ENCODE measurements at regions not wholly inside any gene's neighbourhood (a gene's known extent, or its start where the extent isn't known, plus 50 kb on each side); places are given as distances from the start of the nearest gene placed in this dataset.
"Not testable (repeated sequence)": the region's sequence is repeated elsewhere in the genome, so short reads cannot be mapped to it uniquely, and the experiment has no call there.

GRCh38 chr3:32632533-32633265, 52.3 kb upstream of the CNOT10 start:
- DNase-seq = no peak

- DNase-seq = no peak
Measured at GRCh38 chr3:32630266-32630665, 54.7 kb upstream of the CNOT10 start.

- no peak for DNase-seq
Measured at GRCh38 chr3:32626631-32627030, 56.0 kb upstream of the DYNC1LI1 start.

- not testable (repeated sequence) for DNase-seq
Measured at GRCh38 chr3:32625543-32626176, 55.0 kb upstream of the DYNC1LI1 start.

GRCh38 chr3:32623532-32623931, 52.9 kb upstream of the DYNC1LI1 start:
- DNase-seq = no peak

DNA sequence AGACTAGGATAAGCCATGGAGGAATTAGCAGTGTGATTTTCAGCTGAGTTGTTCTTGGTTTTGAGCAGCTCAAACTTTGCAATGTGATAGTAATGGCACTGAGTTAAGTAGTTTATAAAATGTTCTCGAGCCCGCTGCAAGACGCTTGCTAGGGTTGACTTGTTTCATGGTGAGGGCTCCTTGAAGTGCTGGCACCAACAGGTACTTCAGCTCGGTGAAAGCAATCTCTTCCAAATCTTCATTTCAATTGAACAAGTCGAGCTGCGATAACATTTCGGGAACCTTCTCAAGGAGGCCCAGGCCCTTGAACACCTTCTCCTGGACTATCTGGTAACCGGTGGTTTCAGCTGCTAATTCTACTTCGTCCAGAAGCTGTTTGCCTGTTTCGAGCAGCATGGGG, 50.8 kb upstream of the DYNC1LI1 start:
- DNase-seq = peak; percentile 39

- DNase-seq = no peak
Measured at GRCh38 chr3:32620611-32621310, 50.1 kb upstream of the DYNC1LI1 start.
